ENCODE measurements at regions not wholly inside any gene's neighbourhood (a gene's known extent, or its start where the extent isn't known, plus 50 kb on each side); places are given as distances from the start of the nearest gene placed in this dataset.

DNA sequence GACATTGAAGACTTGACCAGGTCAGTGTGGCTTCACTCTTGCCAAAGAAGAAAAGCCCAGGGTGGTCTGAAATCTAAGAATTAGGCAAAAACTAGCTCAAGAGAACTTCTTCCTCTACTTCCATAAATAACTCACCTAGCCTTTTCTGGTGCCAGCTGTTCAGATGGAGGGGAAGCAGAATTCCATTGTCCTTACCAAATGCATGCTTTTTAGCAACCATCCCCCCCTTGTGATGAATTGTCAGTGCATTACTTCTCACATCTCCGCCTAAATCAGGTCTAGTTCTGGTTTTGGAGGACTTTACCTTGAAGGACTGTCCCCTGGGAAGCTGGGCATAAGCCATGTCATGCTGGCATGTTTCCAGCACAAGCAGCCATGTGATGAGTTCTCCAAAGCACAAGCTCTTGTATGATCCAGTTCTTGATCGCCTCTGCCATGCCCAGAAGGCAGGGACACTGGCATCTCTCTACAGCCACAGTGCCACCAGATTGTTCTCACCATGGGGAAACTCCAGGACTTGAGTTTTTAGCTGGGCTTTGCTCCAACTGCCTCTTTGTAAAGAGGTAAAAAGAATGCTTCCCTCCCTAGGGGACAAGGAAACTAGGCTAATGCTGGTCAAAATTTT lies 96.4 kb upstream of the IL12A start:
- H3K27ac ChIP-seq: no peak overlapping the region
- H3K4me2 ChIP-seq: no peak overlapping the region
- no peak overlapping the region for H3K4me3 ChIP-seq (IDR thresholded peaks at IDR 0.05; ENCODE audit: insufficient read depth, low read depth, low read length)
- no peaks in the 10 kb centered on the region for H3K27me3 ChIP-seq (ENCODE audit: insufficient read depth, low read depth)
- H3K4me1 ChIP-seq (ENCODE audit: low read depth, poor library complexity, severe bottlenecking): peaks cover 3% of the 10 kb centered on the region
- no peak overlapping the region for H2AFZ ChIP-seq (ENCODE audit: low read depth)
- H3K36me3 ChIP-seq (ENCODE audit: insufficient read depth): no peaks in the 10 kb centered on the region
- no peaks in the 10 kb centered on the region for H3K79me2 ChIP-seq (ENCODE audit: insufficient read depth, low read depth)
- TF ChIP-seq, protein P1, sequence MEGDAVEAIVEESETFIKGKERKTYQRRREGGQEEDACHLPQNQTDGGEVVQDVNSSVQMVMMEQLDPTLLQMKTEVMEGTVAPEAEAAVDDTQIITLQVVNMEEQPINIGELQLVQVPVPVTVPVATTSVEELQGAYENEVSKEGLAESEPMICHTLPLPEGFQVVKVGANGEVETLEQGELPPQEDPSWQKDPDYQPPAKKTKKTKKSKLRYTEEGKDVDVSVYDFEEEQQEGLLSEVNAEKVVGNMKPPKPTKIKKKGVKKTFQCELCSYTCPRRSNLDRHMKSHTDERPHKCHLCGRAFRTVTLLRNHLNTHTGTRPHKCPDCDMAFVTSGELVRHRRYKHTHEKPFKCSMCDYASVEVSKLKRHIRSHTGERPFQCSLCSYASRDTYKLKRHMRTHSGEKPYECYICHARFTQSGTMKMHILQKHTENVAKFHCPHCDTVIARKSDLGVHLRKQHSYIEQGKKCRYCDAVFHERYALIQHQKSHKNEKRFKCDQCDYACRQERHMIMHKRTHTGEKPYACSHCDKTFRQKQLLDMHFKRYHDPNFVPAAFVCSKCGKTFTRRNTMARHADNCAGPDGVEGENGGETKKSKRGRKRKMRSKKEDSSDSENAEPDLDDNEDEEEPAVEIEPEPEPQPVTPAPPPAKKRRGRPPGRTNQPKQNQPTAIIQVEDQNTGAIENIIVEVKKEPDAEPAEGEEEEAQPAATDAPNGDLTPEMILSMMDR (conservative IDR thresholded peaks at IDR 0.05; ENCODE audit: low read depth, low read length): no peak
- H3K9ac ChIP-seq: no peak overlapping the region
- no peaks in the 10 kb centered on the region for H4K20me1 ChIP-seq (ENCODE audit: insufficient read depth)

DNA sequence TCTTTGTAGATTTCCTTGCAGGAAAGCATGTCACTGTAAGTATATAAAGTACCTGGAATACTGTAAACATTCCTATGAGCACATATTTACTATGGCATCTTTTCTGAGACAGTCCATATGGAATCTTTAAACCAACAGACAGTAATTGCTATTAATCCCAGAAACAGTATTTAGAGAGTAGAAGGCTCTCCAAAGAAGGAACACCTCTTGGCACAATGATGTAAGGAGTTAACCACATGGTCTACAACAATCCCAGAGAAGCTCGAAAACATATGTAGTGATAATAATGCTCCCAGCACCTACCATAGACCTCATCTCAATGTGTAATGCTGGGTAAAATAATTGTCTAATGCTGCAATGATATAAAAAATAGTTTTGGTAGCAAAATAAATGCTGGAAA lies 95.8 kb upstream of the IL12A start:
- TF ChIP-seq, protein P1 (conservative IDR thresholded peaks at IDR 0.05; ENCODE audit: low read depth, low read length): no peak
- no peak overlapping the region for H2AFZ ChIP-seq (ENCODE audit: low read depth)
- H3K4me2 ChIP-seq: no peak overlapping the region
- H3K79me2 ChIP-seq (ENCODE audit: insufficient read depth, low read depth): no peaks in the 10 kb centered on the region
- peaks cover 8% of the 10 kb centered on the region for H3K4me1 ChIP-seq (ENCODE audit: low read depth, poor library complexity, severe bottlenecking)
- no peak overlapping the region for H3K4me3 ChIP-seq (IDR thresholded peaks at IDR 0.05; ENCODE audit: insufficient read depth, low read depth, low read length)
- H3K9ac ChIP-seq: no peak overlapping the region
- H3K36me3 ChIP-seq (ENCODE audit: insufficient read depth): no peaks in the 10 kb centered on the region
- H3K27ac ChIP-seq: no peak overlapping the region
- no peaks in the 10 kb centered on the region for H3K27me3 ChIP-seq (ENCODE audit: insufficient read depth, low read depth)
- H4K20me1 ChIP-seq (ENCODE audit: insufficient read depth): no peaks in the 10 kb centered on the region

DNA sequence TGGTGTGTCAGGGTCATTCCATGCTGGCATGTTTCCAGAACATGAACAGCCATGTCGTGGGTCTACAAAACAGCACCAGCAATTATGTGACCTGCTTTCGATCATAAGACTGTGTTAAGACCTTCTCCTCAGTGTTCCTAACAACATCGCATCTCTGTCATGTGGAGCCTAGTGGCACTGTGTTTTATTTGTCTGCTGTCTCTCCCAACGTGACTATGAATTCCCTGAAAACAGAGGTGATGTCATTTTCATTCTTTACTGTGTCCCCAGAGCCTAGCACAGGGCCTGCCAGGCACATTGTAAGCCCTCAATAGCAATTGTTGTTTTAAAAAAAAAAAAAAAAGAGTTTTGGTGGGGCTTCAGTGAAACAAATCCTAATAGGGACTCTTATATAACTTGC lies 94.2 kb upstream of the IL12A start:
- Histone ChIP-seq H3K9ac (no peak overlapping the region), H3K79me2 (ENCODE audit: insufficient read depth, low read depth) (no peaks in the 10 kb centered on the region), H3K27me3 (ENCODE audit: insufficient read depth, low read depth) (no peaks in the 10 kb centered on the region), H3K4me2 (no peak overlapping the region), H3K27ac (no peak overlapping the region), H4K20me1 (ENCODE audit: insufficient read depth) (no peaks in the 10 kb centered on the region), H3K4me3 (IDR thresholded peaks at IDR 0.05; ENCODE audit: insufficient read depth, low read depth, low read length) (no peak overlapping the region), H3K4me1 (ENCODE audit: low read depth, poor library complexity, severe bottlenecking) (peaks cover 24% of the 10 kb centered on the region), H2AFZ (ENCODE audit: low read depth) (no peak overlapping the region), H3K36me3 (ENCODE audit: insufficient read depth) (no peaks in the 10 kb centered on the region)
- TF ChIP-seq, protein P1 (conservative IDR thresholded peaks at IDR 0.05; ENCODE audit: low read depth, low read length): no peak

- no peaks in the 10 kb centered on the region for H4K20me1 ChIP-seq (ENCODE audit: insufficient read depth)
- TF ChIP-seq, protein P1 (conservative IDR thresholded peaks at IDR 0.05; ENCODE audit: low read depth, low read length): no peak
- H3K27me3 ChIP-seq (ENCODE audit: insufficient read depth, low read depth): no peaks in the 10 kb centered on the region
- H2AFZ ChIP-seq (ENCODE audit: low read depth): no peak overlapping the region
- H3K4me3 ChIP-seq (IDR thresholded peaks at IDR 0.05; ENCODE audit: insufficient read depth, low read depth, low read length): no peak overlapping the region
- H3K4me2 ChIP-seq: no peak overlapping the region
- no peak overlapping the region for H3K27ac ChIP-seq
- H3K9ac ChIP-seq: no peak overlapping the region
- H3K36me3 ChIP-seq (ENCODE audit: insufficient read depth): no peaks in the 10 kb centered on the region
- H3K4me1 ChIP-seq (ENCODE audit: low read depth, poor library complexity, severe bottlenecking): peaks cover 25% of the 10 kb centered on the region
- no peaks in the 10 kb centered on the region for H3K79me2 ChIP-seq (ENCODE audit: insufficient read depth, low read depth)
Measured at GRCh38 chr3:159895430-159895829, 93.2 kb upstream of the IL12A start.

Data from KMS-11 (cell line).